Caco-2 (cell line): ENCODE measurements at regions not wholly inside any gene's neighbourhood (a gene's known extent, or its start where the extent isn't known, plus 50 kb on each side); places are given as distances from the start of the nearest gene placed in this dataset.

Experiments used
- BruUV-seq: library from RNA; stranded (reverse); fragments of 400-500 nt; replicated peaks from 2 replicates; lab custom pipeline; 2021; lab: Mats Ljungman, UMichigan
- CTCF ChIA-PET: fragments of 300-600 bp; sonication (Branson Sonifier 250); formaldehyde crosslinking; loops from one replicate; lab custom pipeline; 2022; ENCODE audit warnings: antibody characterized with exemption; lab: Charles Lee
- POLR2A ChIA-PET: fragments of 300-600 bp; sonication (Branson Sonifier 250); formaldehyde crosslinking; loops from one replicate; lab custom pipeline; 2022; ENCODE audit warnings: antibody characterized with exemption; lab: Charles Lee
- DNase-seq, 2 experiments: peaks; one replicate each; pipeline versions ENCODE4 v3.0.0 to v3.0.0-alpha.2; 2020 to 2022
- H3K27me3 ChIP-seq: replicated peaks from 2 replicates; pipeline ENCODE4 v1.6.0; 2011; ENCODE audit warnings: low read length; ENCODE audit not compliant: control insufficient read depth, insufficient read depth
- H3K36me3 ChIP-seq: 2 replicates; pipeline ENCODE4 v1.5.1; 2011; ENCODE audit warnings: low read length; ENCODE audit not compliant: control insufficient read depth, insufficient read depth
- H3K4me1 ChIP-seq: fragments of 250-450 bp; sonication (Bioruptor Pico); 2 replicates; pipeline ENCODE4 v1.5.1; 2020; ENCODE audit warnings: mild to moderate bottlenecking
- H3K4me3 ChIP-seq: 2 replicates; pipeline ENCODE4 v1.5.1; 2011; ENCODE audit warnings: low read depth, mild to moderate bottlenecking, control low read depth, low read length
- H3K9me3 ChIP-seq: fragments of 250-450 bp; sonication (Bioruptor Pico); 2 replicates; pipeline ENCODE4 v1.5.1; 2020; ENCODE audit warnings: mild to moderate bottlenecking, moderate library complexity
- H3K27ac Mint-ChIP-seq: one replicate; pipeline ENCODE4 v1.8.0; 2022; ENCODE audit warnings: mixed read lengths; ENCODE audit not compliant: unreplicated experiment
- H3K27me3 Mint-ChIP-seq: one replicate; pipeline ENCODE4 v1.8.0; 2022; ENCODE audit warnings: mixed read lengths; ENCODE audit not compliant: insufficient read depth, unreplicated experiment
- H3K36me3 Mint-ChIP-seq: one replicate; pipeline ENCODE4 v1.8.0; 2022; ENCODE audit warnings: mild to moderate bottlenecking, mixed read lengths; ENCODE audit not compliant: insufficient read depth, unreplicated experiment
- H3K4me1 Mint-ChIP-seq: one replicate; pipeline ENCODE4 v1.8.0; 2022; ENCODE audit warnings: low read depth, mixed read lengths; ENCODE audit not compliant: unreplicated experiment
- H3K4me3 Mint-ChIP-seq: one replicate; pipeline ENCODE4 v1.8.0; 2022; ENCODE audit warnings: mild to moderate bottlenecking, moderate library complexity, mixed read lengths; ENCODE audit not compliant: unreplicated experiment
- H3K9me3 Mint-ChIP-seq: one replicate; pipeline ENCODE4 v1.8.0; 2022; ENCODE audit warnings: mixed read lengths; ENCODE audit not compliant: unreplicated experiment
- CTCF ChIP-seq, 2 experiments: fragments of 200-600 bp in 1 of 2; IDR thresholded peaks; 1 replicate in 1 of 2; 2 replicates in 1 of 2; pipeline versions ENCODE4 v1.5.1 to v1.8.0; 2011 to 2022; ENCODE audit warnings: antibody characterized with exemption in 1 of 2, control low read depth in 1 of 2, inconsistent platforms in 1 of 2, low read depth in 1 of 2, low read length in 1 of 2, mild to moderate bottlenecking in 1 of 2, moderate library complexity in 1 of 2; ENCODE audit not compliant: insufficient read depth in 1 of 2, severe bottlenecking in 1 of 2, unreplicated experiment in 1 of 2
- intact Hi-C: fragments of 100-400 bp; cut with micrococcal nuclease; formaldehyde crosslinking; loops from one replicate; pipeline ENCODE4 v1.10.0; 2022; ENCODE audit not compliant: unreplicated experiment

DNA sequence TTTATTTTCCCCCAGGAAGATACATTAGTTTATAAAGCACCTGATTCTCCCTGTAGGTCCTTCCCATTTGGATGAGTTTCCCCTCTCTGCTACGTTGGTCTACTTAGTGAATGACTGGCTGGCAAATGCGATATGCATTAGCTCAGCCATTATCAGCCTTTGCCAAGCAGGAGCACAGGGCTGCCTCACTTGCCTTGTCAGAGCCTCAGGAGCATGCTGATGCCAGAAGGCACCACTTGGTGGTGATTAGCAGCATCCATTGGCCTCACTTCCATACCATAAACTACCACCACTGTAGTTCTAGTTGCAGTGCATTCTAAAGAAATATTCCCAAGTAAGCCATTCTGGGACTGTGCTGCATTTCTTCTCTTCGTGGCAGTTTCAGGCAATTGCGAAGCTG lies 442.8 kb upstream of the CHST9 start:
- no TSS peak for BruUV-seq
- ChIA-PET CTCF (no interaction called here), POLR2A (no interaction called here)
- H3K27me3 Mint-ChIP-seq: no peaks in the 10 kb centered on the region
- no peaks in the 10 kb centered on the region for H3K9me3 Mint-ChIP-seq
- no peak overlapping the region for H3K27ac Mint-ChIP-seq
- no peaks in the 10 kb centered on the region for H3K36me3 ChIP-seq
- TF ChIP-seq CTCF (IDR thresholded peaks at IDR 0.05; ENCODE audit: insufficient read depth in 1 of 2, low read depth in 1 of 2, low read length in 1 of 2, severe bottlenecking in 1 of 2, unreplicated experiment in 1 of 2): no peak
- intact Hi-C loops: no loop called here
- no peaks in the 10 kb centered on the region for H3K4me1 ChIP-seq
- H3K4me3 ChIP-seq: no peak overlapping the region
- H3K4me1 Mint-ChIP-seq: no peaks in the 10 kb centered on the region
- no peak for DNase-seq
- H3K36me3 Mint-ChIP-seq: no peaks in the 10 kb centered on the region
- H3K4me3 Mint-ChIP-seq: no peak overlapping the region
- H3K9me3 ChIP-seq: no peaks in the 10 kb centered on the region
- H3K27me3 ChIP-seq: no peaks in the 10 kb centered on the region

GRCh38 chr18:27621236-27621890 lies 436.3 kb upstream of the CHST9 start:
- CTCF ChIA-PET: no interaction called here
- BruUV-seq: no TSS peak
- H3K27me3 Mint-ChIP-seq: no peaks in the 10 kb centered on the region
- no peak overlapping the region for H3K4me3 ChIP-seq
- H3K4me3 Mint-ChIP-seq: no peak overlapping the region
- no peaks in the 10 kb centered on the region for H3K4me1 ChIP-seq
- intact Hi-C loops: no loop called here
- no peak for DNase-seq
- H3K9me3 Mint-ChIP-seq: no peaks in the 10 kb centered on the region
- no peaks in the 10 kb centered on the region for H3K36me3 Mint-ChIP-seq
- no peak overlapping the region for H3K27ac Mint-ChIP-seq
- TF ChIP-seq CTCF (IDR thresholded peaks at IDR 0.05; ENCODE audit: insufficient read depth in 1 of 2, low read depth in 1 of 2, low read length in 1 of 2, severe bottlenecking in 1 of 2, unreplicated experiment in 1 of 2): no peak
- POLR2A ChIA-PET: no interaction called here
- H3K27me3 ChIP-seq: no peaks in the 10 kb centered on the region
- H3K4me1 Mint-ChIP-seq: no peaks in the 10 kb centered on the region
- H3K36me3 ChIP-seq: no peaks in the 10 kb centered on the region
- no peaks in the 10 kb centered on the region for H3K9me3 ChIP-seq

- Histone ChIP-seq H3K36me3 (no peaks in the 10 kb centered on the region), H3K4me3 (no peak overlapping the region), H3K4me1 (no peaks in the 10 kb centered on the region), H3K27me3 (no peaks in the 10 kb centered on the region), H3K9me3 (no peaks in the 10 kb centered on the region)
- Mint-ChIP-seq H3K27me3 (no peaks in the 10 kb centered on the region), H3K4me3 (no peak overlapping the region), H3K27ac (no peak overlapping the region), H3K9me3 (no peaks in the 10 kb centered on the region), H3K4me1 (no peaks in the 10 kb centered on the region), H3K36me3 (no peaks in the 10 kb centered on the region)
- TF ChIP-seq CTCF (IDR thresholded peaks at IDR 0.05; ENCODE audit: insufficient read depth in 1 of 2, low read depth in 1 of 2, low read length in 1 of 2, severe bottlenecking in 1 of 2, unreplicated experiment in 1 of 2): no peak
- POLR2A ChIA-PET: no interaction called here
- CTCF ChIA-PET: no interaction called here
- intact Hi-C loops: no loop called here
- BruUV-seq: no TSS peak
- DNase-seq: no peak
These were observed 434.8 kb upstream of the CHST9 start for GRCh38 chr18:27619906-27620305.
